Ovary (tissue), 3 donors: ENCODE measurements at regions not wholly inside any gene's neighbourhood (a gene's known extent, or its start where the extent isn't known, plus 50 kb on each side); places are given as distances from the start of the nearest gene placed in this dataset.

Source experiments
- CTCF ChIP-seq, 3 donors: fragments of 450-650 bp in 2 of 3; fragments of 200-600 bp in 1 of 3; IDR thresholded peaks; one replicate each; pipeline versions ENCODE4 v1.5.1 to v1.8.0; 2016 to 2022; ENCODE audit warnings: antibody characterized with exemption in 3 of 3, mild to moderate bottlenecking in 1 of 3
- EP300 ChIP-seq: sonication (generic); formaldehyde crosslinking; IDR thresholded peaks from one replicate; pipeline ENCODE4 v1.6.1; 2017; ENCODE audit warnings: antibody characterized with exemption
- donor health status: DM: no; HTN: no; CAD: no.

- TF ChIP-seq CTCF (IDR thresholded peaks at IDR 0.05) (no peak), EP300 (no peak)
These were observed 257.0 kb upstream of the USP15 start for GRCh38 chr12:62003226-62003625.
